ENCODE measurements at regions not wholly inside any gene's neighbourhood (a gene's known extent, or its start where the extent isn't known, plus 50 kb on each side); places are given as distances from the start of the nearest gene placed in this dataset.

- DNase-seq = no peak
Observed at GRCh38 chr21:20611008-20611407, 387.2 kb upstream of the NCAM2 start.

GRCh38 chr21:20613654-20614053, 384.6 kb upstream of the NCAM2 start:
- DNase-seq = no peak

- no peak for DNase-seq
Observed at GRCh38 chr21:20617130-20617529, 381.1 kb upstream of the NCAM2 start.

- no peak for DNase-seq
Observed at GRCh38 chr21:20618878-20619277, 379.3 kb upstream of the NCAM2 start.

- DNase-seq = no peak
Observed at GRCh38 chr21:20627594-20627993, 370.6 kb upstream of the NCAM2 start.

GRCh38 chr21:20631633-20632032, 366.6 kb upstream of the NCAM2 start:
- DNase-seq = no peak

GRCh38 chr21:20639026-20639425, 359.2 kb upstream of the NCAM2 start:
- DNase-seq = no peak

- DNase-seq = no peak
Observed at GRCh38 chr21:20641241-20641640, 357.0 kb upstream of the NCAM2 start.

GRCh38 chr21:20642681-20643080, 355.5 kb upstream of the NCAM2 start:
- DNase-seq = no peak

GRCh38 chr21:20644552-20644951, 353.7 kb upstream of the NCAM2 start:
- no peak for DNase-seq

GRCh38 chr21:20645344-20645743, 352.9 kb upstream of the NCAM2 start:
- no peak for DNase-seq

GRCh38 chr21:20646431-20647165, 351.6 kb upstream of the NCAM2 start:
- DNase-seq = no peak

- no peak for DNase-seq
Observed at GRCh38 chr21:20647607-20648006, 350.6 kb upstream of the NCAM2 start.

- DNase-seq = no peak
Observed at GRCh38 chr21:20649231-20649630, 349.0 kb upstream of the NCAM2 start.

GRCh38 chr21:20652846-20653245, 345.4 kb upstream of the NCAM2 start:
- no peak for DNase-seq

GRCh38 chr21:20661246-20661645, 337.0 kb upstream of the NCAM2 start:
- DNase-seq = no peak

- DNase-seq = no peak
Observed at GRCh38 chr21:20661745-20662422, 336.3 kb upstream of the NCAM2 start.

- no peak for DNase-seq
Observed at GRCh38 chr21:20662514-20662913, 335.7 kb upstream of the NCAM2 start.

GRCh38 chr21:20667931-20668330, 330.3 kb upstream of the NCAM2 start:
- DNase-seq = no peak

GRCh38 chr21:20685475-20685874, 312.7 kb upstream of the NCAM2 start:
- no peak for DNase-seq

- no peak for DNase-seq
Observed at GRCh38 chr21:20698585-20698984, 299.6 kb upstream of the NCAM2 start.

- DNase-seq = no peak
Observed at GRCh38 chr21:20701235-20701634, 297.0 kb upstream of the NCAM2 start.

GRCh38 chr21:20703112-20703767, 295.0 kb upstream of the NCAM2 start:
- DNase-seq = no peak

GRCh38 chr21:20720623-20721022, 277.6 kb upstream of the NCAM2 start:
- DNase-seq = no peak
